Muscle of arm (tissue), 1 donor: ENCODE measurements at regions not wholly inside any gene's neighbourhood (a gene's known extent, or its start where the extent isn't known, plus 50 kb on each side); places are given as distances from the start of the nearest gene placed in this dataset.
"Not testable (repeated sequence)": the region's sequence is repeated elsewhere in the genome, so short reads cannot be mapped to it uniquely, and the experiment has no call there.

Source experiments
- DNase-seq: peaks from one replicate; pipeline ENCODE4 v3.0.0-alpha.2; 2013

DNA sequence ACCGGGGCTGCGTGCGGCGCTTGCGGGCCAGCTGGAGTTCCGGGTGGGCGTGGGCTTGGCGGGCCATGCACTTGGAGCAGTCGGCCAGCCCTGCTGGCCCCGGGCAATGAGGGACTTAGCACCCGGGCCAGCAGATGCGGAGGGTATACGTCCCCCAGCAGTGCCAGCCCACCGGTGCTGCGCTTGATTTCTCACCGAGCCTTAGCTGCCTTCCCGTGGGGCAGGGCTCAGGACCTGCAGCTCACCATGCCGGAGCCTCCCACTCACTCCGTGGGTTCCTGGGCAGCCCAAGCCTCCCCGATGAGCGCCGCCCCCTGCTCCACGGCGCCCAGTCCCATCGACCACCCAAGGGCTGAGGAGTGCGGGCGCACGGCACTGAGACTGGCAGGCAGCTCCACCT, 51.4 kb upstream of the INPP4B start:
- DNase-seq: not testable (repeated sequence)

DNA sequence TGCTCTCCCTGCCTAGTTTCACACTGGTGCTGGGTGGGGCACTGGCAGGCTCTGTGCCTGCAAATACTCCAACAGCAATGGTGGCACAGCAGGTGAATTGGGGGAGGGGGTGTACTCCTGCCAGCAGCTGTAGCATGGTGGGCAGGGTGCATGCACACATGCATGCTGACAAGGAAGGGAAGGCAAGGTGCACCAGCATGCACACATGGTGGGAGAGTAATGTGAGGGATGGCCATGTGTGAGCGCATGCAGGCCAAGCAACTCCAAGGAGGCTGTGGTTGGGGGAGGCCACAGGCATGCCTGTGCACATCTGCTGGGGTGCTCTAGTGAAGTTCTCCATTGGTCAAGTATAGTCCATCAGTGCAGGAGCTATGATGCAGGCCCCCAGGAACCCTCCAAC, 54.5 kb upstream of the INPP4B start:
- DNase-seq: no peak

DNA sequence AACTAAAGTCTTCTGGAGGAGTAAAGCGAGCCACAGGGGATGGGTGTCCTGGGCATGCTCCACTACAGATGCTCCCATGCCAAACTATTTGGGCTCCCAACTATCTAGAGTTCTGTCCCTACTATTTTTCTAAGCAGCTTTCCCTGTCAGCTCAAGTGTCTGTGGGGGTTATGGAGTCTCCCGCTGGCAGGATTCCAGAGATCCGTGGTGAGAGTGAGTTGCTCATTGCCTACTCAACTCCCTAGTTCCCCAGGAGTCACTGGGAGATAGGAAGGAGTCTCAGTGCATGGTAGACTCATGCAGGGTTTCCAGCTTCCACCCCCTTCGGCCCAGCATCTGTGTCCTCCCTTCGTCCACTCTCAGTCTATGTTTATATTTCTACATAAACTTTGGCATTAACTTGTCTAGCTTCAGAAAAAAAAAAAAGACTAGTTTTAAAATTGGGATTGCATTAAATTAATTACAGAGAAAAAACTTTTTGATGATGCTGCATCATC, 55.1 kb upstream of the INPP4B start:
- DNase-seq: no peak

DNA sequence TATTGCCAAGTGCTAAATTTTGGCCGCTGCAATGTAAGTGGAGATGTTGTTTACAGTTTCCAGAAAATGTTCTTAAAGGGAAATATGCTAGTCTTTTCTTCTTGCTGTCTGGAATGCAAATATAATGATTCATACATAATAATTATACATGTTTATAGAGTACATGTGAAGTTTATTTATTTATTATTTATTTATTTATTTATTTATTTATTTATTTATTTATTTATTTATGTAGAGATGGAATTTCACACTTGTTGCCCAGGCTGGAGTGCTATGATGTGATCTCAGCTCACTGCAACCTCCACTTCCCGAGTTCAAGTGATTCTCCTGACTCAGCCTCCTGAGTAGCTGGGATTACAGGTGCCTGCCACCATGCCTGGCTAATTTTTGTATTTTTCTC, 57.5 kb upstream of the INPP4B start:
- not testable (repeated sequence) for DNase-seq

DNA sequence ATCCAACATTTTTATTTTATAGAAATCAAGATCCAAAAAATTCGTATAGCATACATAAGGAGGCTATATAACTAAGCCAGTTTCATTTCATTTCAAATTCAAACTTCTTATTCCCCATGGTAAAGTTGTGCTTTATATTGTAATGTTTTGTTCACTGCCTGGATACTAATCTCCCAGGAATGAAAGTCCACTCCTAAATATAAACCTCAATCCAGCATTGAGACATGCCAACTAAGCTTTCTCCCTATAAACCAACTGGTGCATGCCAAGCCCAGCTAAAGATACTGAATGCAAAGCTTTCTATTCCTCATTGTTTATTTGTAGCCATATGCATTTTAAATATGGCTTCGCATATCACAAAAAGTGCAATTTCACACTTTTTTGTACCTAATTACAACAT, 63.8 kb upstream of the INPP4B start:
- peak; percentile 5 for DNase-seq

DNA sequence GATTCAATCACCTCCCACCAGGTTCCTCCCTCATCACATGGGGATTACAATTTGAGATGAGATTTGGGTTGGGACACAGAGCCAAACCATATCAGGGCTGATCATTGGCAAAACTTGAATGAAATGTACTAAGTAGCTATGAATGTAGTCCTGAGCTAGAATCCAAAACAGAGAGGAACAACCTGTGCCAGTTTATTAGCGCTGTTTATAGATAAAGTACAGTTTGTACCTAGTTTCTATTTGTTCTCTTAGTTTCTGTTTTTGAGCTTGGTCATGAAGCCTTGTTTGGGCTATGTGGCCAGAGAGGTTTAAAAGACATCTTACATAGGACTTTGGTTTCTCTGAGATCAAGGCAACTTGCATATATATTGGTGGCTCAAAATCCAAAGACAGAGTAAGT, 66.9 kb upstream of the INPP4B start:
- DNase-seq: no peak

DNA sequence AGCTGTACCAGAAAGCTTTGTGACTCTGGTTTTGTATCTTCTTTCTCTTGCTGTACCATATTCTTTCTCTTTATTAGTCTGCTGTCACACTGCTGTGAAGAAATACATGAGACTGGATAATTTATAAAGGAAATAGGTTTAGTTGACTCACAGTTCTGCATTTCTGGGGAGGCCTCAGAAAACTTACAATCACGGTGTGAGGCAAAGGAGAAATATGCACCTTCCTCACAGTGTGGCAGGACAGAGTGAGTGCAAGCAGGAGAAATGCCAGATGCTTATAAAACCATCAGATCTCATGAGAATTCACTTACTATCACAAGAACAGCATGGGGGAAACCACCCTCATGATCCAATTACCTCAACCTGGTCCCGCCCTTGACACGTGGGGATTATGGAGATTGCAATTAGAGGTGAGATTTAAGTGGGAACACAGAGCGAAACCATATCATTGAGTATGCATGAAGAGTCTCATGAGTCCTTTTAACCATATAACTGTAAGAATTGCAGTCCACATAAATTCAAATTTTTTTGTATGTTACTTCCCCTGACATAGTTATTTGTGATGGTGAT, 67.4 kb upstream of the INPP4B start:
- DNase-seq: no peak

DNA sequence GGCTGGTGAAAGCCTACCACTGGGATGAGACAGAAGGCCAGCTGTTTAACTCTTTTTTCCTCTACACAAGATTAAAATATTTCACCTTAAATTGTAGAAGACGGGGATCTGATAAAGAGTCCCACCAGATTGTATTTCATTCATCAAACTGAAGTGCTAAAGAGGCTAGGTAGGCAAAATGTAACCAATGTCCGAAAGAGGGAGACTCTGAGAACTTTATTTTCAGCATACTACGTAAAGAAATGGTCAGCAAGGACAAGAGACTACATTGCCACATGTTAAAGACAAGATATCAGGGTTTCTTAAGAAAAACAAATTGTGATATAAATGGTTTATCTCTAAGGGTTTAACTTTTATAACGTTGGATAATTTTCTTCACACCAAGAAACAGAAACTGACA, 71.6 kb upstream of the INPP4B start:
- DNase-seq: no peak

DNA sequence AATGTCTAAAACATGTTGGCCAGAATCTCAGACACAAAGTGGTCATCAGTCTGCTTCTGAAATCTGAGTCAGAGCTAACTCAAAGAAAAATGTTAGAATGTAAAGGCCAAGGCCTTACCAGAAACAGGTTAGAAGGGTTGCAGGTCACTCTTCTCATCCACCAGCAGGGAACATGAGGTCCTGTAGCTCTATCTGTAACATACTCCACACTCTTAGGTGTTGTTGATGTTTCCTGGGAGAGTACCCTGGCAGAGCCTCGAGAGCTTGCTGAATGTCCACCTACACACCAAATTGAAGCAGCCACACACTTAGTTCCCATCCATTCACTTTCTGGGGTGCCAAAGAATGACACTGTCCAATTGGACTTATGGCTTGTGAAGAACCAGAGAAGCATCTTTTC, 76.6 kb upstream of the INPP4B start:
- DNase-seq: no peak

DNA sequence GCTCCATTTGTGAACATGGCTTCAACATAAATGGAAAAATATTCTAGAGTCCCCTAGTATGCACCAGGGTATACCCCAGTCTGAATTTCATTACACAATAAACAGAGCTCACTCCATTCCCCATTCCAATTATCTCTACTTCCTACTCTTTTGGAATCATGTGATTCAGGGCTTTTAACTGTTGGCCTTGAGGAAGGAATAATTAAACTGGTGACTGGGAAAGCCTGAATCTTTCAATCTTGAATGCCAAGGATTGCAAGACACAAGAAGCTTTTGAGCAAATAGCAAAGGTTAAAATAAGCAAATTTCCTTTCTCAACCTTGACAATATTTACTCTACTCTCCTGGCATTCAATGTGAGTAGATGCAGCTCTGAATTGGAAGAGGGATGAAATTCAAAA, 77.5 kb upstream of the INPP4B start:
- no peak for DNase-seq

DNA sequence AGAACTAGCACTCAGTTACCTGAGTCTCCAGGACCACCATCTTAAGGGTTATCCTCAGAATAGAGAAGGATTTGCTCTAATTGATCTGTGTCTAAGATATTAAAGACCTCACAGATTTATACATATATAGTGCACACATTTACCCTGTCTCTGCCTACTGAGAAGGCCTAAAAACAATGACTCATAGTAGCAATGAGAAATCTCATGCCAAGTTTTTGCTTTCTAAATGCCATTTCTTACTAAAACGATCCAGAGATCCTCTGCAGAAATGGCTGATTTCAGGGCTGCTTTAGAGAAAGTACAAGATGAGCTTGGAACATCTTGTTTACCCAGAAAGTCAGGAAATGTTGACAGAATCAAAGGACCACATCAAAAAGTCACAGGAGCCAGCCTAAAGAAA, 79.1 kb upstream of the INPP4B start:
- no peak for DNase-seq

DNA sequence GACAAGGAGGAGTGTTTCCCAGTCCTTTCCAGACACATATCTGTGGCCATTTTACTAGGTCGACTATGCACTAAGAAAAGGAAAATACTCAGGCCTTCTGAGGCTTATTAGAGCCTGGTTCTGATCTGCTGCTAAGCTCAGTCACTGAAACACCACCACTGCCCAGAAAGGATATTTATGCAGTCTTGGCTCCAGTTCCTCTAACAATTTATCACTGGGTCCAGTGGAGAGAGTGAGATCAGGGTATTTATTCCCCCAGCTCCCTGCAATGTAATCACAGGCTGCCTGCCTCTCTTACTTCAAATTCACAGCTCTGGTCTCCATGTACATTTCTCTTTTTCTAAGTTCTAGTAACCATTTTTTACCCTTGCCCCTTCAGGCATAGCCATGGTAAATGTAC, 81.6 kb upstream of the INPP4B start:
- DNase-seq: no peak

DNA sequence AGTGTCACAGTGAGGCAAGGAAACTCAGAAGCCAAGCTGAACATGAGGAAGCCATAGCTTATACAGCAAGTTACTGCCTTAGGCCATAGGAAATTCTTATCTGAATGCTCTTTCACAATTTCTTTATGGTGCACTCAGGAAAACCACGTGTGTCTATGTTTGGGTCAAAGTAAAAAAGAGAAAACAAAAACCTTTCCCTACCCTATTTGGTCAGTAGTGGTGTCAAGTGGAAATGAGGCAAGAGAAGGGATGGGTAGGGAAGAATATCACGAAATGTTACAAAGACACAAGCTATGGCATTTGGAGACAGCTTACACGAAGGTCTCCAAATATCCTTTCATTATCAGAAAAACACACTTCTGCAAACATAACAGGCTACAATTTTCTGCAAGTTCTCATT, 83.4 kb upstream of the INPP4B start:
- no peak for DNase-seq

DNA sequence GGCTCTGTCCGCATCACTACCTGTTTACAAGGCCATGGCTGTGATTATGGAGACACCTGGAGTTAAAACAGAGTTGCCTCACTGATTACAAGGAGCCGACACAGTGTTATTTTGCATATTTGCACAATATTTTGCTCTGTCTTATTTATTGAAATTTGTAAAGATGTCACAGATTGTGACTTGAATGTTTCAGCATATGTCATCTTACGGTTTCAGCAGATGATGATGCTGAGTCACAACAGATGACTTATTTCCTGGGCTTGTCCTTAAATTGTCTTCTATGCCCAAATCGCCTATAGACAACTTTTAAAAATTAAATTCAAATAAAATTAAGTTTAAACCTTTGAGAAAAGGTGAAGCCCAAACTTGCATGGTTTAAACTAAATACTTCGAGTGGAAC, 87.1 kb upstream of the INPP4B start:
- no peak for DNase-seq

DNA sequence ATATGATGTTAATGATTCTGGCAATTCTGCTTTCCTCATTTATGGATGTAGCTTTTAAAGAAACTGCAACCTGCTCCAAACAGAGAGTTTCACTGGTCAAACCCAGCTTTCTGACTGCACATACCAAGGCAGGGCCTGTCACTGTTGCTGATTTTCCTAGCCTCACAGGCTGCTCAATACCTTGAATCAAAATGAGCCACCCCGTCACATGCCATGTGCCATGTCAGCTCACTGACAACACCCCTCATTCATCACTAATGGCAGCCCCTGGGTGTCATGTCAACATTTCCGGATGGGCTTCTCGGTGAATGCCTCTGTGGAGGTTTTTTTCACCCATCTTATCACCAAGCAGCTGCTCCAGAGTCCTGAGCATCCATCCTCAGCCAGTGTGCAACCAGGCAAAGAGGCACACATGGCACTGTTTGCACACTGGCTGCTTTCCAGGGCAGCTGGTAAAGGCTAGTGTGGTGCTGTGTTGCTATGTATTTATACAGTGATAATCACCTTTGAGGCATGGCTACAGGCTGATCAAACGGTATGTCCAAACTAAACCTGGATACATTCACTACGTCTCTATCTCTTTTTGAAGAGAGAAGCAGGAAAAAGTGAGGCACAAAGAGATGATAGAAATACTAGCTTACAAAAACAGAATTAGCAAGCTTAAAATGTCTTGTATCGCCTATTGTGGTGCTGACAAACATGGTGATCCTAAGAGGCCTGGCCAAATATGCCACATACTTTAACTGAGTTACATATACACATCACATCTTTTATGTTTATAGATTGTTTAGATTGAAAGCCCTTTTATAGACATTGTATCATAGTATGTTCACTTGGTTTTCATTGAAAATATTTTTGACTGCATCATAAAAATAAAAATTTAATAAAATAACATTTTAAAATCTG, 94.6 kb upstream of the INPP4B start:
- no peak for DNase-seq

DNA sequence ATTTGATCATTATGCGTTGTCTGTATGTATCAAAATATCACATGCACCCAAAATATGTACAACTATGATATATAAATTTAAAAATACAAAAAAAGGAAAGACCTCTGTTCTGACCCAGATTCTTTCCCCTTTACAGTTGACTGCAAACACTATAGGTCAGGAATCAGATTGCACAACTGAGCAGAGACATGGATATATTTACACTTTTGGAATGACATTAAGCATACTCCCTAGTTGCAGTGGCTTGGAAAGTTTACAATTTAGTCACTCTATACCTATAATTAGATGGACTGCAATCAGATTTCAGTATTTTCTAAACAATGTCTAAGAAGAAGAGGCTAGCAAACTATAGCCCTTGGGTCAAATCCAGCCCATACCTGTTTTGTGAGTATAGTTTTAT, 98.5 kb upstream of the INPP4B start:
- no peak for DNase-seq

DNA sequence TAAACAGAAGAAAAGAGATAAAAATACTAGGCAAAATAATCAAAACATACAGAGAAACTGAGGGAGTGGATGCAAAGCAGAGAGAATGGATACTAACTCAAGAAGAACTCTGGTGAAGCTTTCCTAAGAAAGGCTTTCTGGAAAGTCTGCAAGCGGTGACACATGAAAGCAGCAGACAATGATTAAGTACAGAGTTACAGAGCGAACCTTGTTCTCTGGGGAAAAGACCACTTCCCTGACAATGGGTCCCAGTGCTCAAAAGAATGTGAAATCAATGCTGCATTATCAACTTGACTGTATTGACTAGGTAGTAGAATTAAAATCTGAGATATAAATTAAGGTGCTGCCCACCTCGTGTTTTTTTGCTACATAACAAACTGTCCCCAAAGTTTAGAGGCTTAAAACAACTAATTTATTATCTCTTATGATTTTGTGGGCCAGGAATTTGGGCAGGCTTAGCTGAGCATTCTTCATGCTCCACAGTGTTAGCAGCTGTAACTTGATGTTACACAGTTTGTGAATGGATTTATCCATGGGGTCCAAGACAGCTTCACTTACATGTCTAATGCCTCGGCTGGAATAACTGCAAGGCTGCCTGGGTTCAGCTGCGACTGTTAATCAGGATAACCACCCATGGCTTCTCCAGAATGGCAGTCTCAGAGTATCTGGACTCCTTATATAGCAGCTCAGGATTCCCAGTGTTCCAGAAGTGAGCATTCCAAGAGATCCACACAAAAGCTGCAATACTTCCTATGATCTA, 106.9 kb upstream of the INPP4B start:
- no peak for DNase-seq

DNA sequence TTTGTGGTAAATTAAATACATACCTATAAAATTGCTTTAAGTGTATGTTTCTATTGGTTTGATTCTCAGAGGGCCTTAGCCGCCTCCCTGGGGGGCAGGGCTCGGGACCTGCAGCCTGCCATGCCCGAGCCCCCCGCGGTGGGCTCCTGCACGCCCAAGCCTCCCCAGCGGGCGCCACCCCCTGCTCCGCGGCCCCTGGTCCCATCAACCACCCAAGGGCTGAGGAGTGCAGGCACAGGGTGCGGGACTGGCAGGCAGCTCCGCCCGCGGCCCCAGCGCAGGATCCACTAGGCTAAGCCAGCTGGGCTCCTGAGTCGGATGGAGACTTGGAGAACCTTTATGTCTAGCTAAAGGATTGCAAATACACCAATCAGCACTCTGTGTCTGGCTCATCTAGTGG, 108.3 kb upstream of the INPP4B start:
- DNase-seq: no peak

DNA sequence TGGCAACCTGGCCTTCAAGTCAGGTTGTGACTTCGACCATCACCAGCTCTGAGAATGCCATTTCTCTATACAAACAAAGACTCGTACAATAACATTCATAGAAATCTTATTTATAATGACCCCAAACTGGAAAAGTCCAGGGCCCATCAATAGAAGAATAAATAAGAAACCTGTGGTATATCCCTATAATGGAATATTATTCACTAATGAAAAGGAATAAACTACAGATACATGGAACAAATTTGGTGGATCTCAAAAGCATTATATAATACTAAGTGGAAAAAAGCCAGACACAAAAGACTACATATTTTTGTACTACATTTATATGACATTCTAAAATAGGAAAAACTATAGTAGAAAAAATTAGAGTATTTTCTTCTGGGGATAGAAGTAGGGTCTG, 109.4 kb upstream of the INPP4B start:
- no peak for DNase-seq

DNA sequence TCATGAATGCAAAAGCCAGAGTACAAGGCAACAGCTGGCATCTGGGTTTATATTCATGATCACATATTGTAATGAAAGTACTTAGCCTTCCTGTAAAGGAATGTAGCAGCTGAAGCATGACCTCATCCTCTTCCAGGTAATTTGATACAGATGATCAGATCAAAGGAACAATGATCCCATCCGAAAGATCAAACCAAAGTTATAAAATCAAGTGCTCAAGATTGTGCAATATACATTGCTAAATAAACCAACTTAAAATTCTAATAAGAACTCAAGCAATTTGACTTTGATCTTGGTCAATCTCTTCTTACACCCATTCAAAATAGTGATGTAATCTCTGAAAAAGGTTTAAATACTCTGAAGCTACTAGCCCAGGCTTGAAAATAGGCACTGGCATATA, 113.1 kb upstream of the INPP4B start:
- DNase-seq: no peak

DNA sequence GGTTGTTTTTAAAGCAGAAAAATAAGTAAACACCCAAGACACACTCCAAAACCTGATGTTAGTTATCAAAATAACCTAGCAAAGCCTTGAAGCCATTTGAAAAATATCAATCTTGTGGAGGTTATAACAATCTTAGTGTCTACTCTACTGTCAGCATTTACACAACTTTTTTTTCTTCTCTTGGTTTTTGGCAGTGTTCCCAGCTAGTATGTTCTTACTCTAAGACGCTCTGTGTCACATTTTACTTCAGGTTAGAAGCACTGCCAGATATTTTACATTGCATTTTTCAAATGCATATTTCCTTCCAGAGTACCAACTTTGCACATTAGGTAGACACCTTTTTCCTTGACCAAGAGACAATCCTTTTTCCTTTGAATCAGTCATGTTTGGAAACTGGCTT, 114.0 kb upstream of the INPP4B start:
- no peak for DNase-seq

DNA sequence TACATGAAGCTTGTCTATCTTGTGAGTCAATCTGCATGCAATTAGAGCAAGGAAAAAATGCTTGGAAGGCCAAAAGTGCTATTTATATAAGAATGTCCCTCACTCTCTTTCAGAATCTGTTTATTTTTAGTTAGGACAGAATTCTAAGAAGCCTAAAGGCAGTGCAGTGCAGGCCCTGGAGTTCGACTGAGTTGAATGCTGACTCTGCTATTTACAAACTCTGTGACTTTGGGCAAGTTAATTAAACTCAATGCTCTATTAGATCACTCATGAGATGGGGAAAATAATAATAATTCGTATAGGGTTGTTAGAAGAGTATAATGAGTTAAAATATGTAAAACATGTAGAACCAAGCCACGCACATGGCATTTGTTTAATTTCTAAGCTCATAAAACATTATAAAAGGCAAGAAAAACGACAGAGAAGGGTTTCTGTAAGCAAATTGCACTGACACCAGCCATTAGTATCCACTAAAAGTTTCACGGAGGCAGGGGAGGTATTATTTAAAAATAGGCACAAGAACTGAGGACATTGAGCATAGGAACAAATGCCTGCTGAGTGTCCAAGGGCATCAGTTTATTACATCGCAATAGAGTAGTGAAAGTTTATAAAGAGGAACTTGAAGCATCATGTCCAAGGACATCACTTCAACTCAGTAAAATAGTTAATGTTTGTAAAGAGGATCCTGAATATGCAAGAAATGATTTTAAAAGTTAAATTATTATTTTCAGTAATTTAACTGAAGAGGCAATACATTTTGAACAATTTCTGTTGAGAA, 115.0 kb upstream of the INPP4B start:
- DNase-seq: no peak
